HepG2 (cell line): ENCODE measurements at regions not wholly inside any gene's neighbourhood (a gene's known extent, or its start where the extent isn't known, plus 50 kb on each side); places are given as distances from the start of the nearest gene placed in this dataset.

Experiments used
- ATAC-seq: fragments of 200-7000 bp; cut with Tn5 transposase; 3 replicates; pipeline ENCODE4 v1.9.1; 2020; ENCODE audit warnings: mild to moderate bottlenecking, moderate library complexity
- BruUV-seq: library from RNA; stranded (reverse); fragments of 400-500 nt; replicated peaks from 2 replicates; lab custom pipeline; 2021; lab: Mats Ljungman, UMichigan
- CTCF ChIA-PET: fragments of 300-600 bp; formaldehyde crosslinking; extraction: SDS; loops from one replicate; lab custom pipeline; 2021; ENCODE audit warnings: low total read pairs, inconsistent platforms, low intra/inter-chr PET ratio; lab: Yijun Ruan, JAX
- POLR2A ChIA-PET: fragments of 350-600 bp; sonication (Branson Sonifier 250); formaldehyde crosslinking; loops from one replicate; lab custom pipeline; 2020; ENCODE audit warnings: antibody characterized with exemption, inconsistent platforms; lab: Yijun Ruan, JAX
- DNase-seq: peaks from one replicate; pipeline ENCODE4 v3.0.0-alpha.2; 2015; ENCODE audit warnings: low spot score
- FAIRE-seq: peaks from 3 replicates; lab custom pipeline; 2011; peaks lifted over from hg19 to GRCh38; lab: Jason Lieb, UNC
- H2AFZ ChIP-seq: one replicate; pipeline ENCODE4 v1.6.1; 2011; ENCODE audit warnings: low read length, inconsistent platforms
- H3K27ac ChIP-seq: fragments of 300-600 bp; 3 replicates; pipeline ENCODE4 v1.8.0; 2011; ENCODE audit warnings: mixed run types, mild to moderate bottlenecking, mixed read lengths, low read length, inconsistent platforms; ENCODE audit not compliant: insufficient read depth; ENCODE audit errors: extremely low read length
- H3K27me3 ChIP-seq, 2 experiments: fragments of 200-600 bp in 1 of 2; 2 replicates in 1 of 2; 3 replicates in 1 of 2; pipeline versions ENCODE4 v1.6.0 to v1.8.0; 2011; ENCODE audit warnings: low read length in 2 of 2, mild to moderate bottlenecking in 2 of 2, moderate library complexity in 2 of 2, inconsistent platforms in 1 of 2; ENCODE audit not compliant: insufficient read depth in 2 of 2, control insufficient read depth in 1 of 2
- H3K36me3 ChIP-seq, 2 experiments: fragments of 200-600 bp in 1 of 2; replicated peaks in 1 of 2; 2 replicates in 1 of 2; 3 replicates in 1 of 2; pipeline versions ENCODE4 v1.5.1 to v1.8.0; 2011; ENCODE audit warnings: low read length in 2 of 2, inconsistent platforms in 1 of 2; ENCODE audit not compliant: insufficient read depth in 2 of 2, control insufficient read depth in 1 of 2
- H3K4me1 ChIP-seq: 2 replicates; pipeline ENCODE4 v1.5.1; 2012; ENCODE audit warnings: low read length, inconsistent platforms; ENCODE audit not compliant: insufficient read depth
- H3K4me2 ChIP-seq: 2 replicates; pipeline ENCODE4 v1.6.0; 2011; ENCODE audit warnings: low read depth, low read length, inconsistent platforms
- H3K4me3 ChIP-seq, 3 experiments: fragments of 200-600 bp in 1 of 3; sonication (generic), shearing (Covaris generic) in 1 of 3; replicated peaks in 1 of 3; 2 replicates each; pipeline ENCODE4 v1.5.1; 2011 to 2016; ENCODE audit warnings: low read length in 3 of 3, inconsistent platforms in 2 of 3, low read depth in 2 of 3, mild to moderate bottlenecking in 2 of 3, control low read depth in 1 of 3, mixed read lengths in 1 of 3; ENCODE audit not compliant: insufficient read depth in 1 of 3
- H3K79me2 ChIP-seq: one replicate; pipeline ENCODE4 v1.6.1; 2011; ENCODE audit warnings: low read length, inconsistent platforms; ENCODE audit not compliant: insufficient read depth
- H3K9ac ChIP-seq: 2 replicates; pipeline ENCODE4 v1.6.0; 2011; ENCODE audit warnings: mild to moderate bottlenecking, low read depth, low read length, inconsistent platforms; ENCODE audit not compliant: insufficient read depth
- H3K9me3 ChIP-seq: 2 replicates; pipeline ENCODE4 v1.5.1; 2012; ENCODE audit warnings: mild to moderate bottlenecking, low read length
- H4K20me1 ChIP-seq: 2 replicates; pipeline ENCODE4 v1.6.0; 2011; ENCODE audit warnings: inconsistent platforms, mild to moderate bottlenecking, low read length, moderate library complexity; ENCODE audit not compliant: insufficient read depth
- ATF7-NPFF ChIP-seq: sonication (generic); formaldehyde crosslinking; IDR thresholded peaks from 2 replicates; pipeline ENCODE4 v1.8.1; 2023; ENCODE audit warnings: mild to moderate bottlenecking, low read depth, missing genetic modification reagents, moderate library complexity
- ATM ChIP-seq: fragments of 450-650 bp; IDR thresholded peaks from 2 replicates; pipeline ENCODE4 v1.7.1; 2017; ENCODE audit warnings: mild to moderate bottlenecking, borderline replicate concordance
- NKX3-1 ChIP-seq: sonication (generic); formaldehyde crosslinking; IDR thresholded peaks from 2 replicates; pipeline ENCODE4 v1.5.0; 2020; ENCODE audit warnings: missing genetic modification reagents
- ZNF292 ChIP-seq: sonication (generic); formaldehyde crosslinking; IDR thresholded peaks from 2 replicates; pipeline ENCODE4 v1.8.1; 2022; ENCODE audit warnings: mild to moderate bottlenecking, low read depth, missing genetic modification reagents, borderline replicate concordance
- ZNF354B ChIP-seq: sonication (generic); formaldehyde crosslinking; IDR thresholded peaks from 2 replicates; pipeline ENCODE4 v1.8.0; 2022; ENCODE audit warnings: mild to moderate bottlenecking, missing genetic modification reagents
- ZNF367 ChIP-seq: sonication (generic); formaldehyde crosslinking; IDR thresholded peaks from 2 replicates; pipeline ENCODE4 v1.4.0; 2020; ENCODE audit warnings: missing genetic modification reagents, borderline replicate concordance
- ZNF572 ChIP-seq: sonication (generic); formaldehyde crosslinking; IDR thresholded peaks from 2 replicates; pipeline ENCODE4 v1.5.1; 2020; ENCODE audit warnings: mild to moderate bottlenecking, missing genetic modification reagents
- ZNF660 ChIP-seq: sonication (generic); formaldehyde crosslinking; IDR thresholded peaks from 2 replicates; pipeline ENCODE4 v1.5.1; 2020; ENCODE audit warnings: mild to moderate bottlenecking, low read depth, missing genetic modification reagents, borderline replicate concordance
- ZNF781 ChIP-seq: sonication (generic); formaldehyde crosslinking; IDR thresholded peaks from 2 replicates; pipeline ENCODE4 v1.5.1; 2020; ENCODE audit warnings: borderline replicate concordance, mild to moderate bottlenecking, missing genetic modification reagents; ENCODE audit errors: not compliant biosample characterization
- ZSCAN20 ChIP-seq: sonication (generic); formaldehyde crosslinking; IDR thresholded peaks from 2 replicates; pipeline ENCODE4 v1.4.0; 2020; ENCODE audit warnings: missing genetic modification reagents, mild to moderate bottlenecking, borderline replicate concordance
- WGBS: methylation state at CpG from one replicate; pipeline ENCODE4 v1.1.6; 2017; ENCODE audit warnings: low lambda C conversion rate; 5-methylcytosine and 5-hydroxymethylcytosine counted together
- in situ Hi-C: cut with HindIII; loops from 2 replicates; pipeline ENCODE4 v1.10.0; 2017; ENCODE audit warnings: low pct_unique_long_range_greater_than_20kb; ENCODE audit not compliant: extremely low pct_ligation_motif_present
- intact Hi-C: fragments of 100-400 bp; cut with micrococcal nuclease; formaldehyde crosslinking; loops from one replicate; pipeline ENCODE4 v1.10.0; 2022; ENCODE audit not compliant: unreplicated experiment
- TF ChIP-seq, protein P1 (sequence below): sonication (generic); formaldehyde crosslinking; IDR thresholded peaks from 2 replicates; pipeline ENCODE4 v1.4.0; 2020; ENCODE audit warnings: missing genetic modification reagents
- TF ChIP-seq, protein P2 (sequence below): sonication (generic); formaldehyde crosslinking; IDR thresholded peaks from 2 replicates; pipeline ENCODE4 v1.4.0; 2020; ENCODE audit warnings: missing genetic modification reagents
- TF ChIP-seq, protein P3 (sequence below): sonication (generic); formaldehyde crosslinking; IDR thresholded peaks from 2 replicates; pipeline ENCODE4 v1.9.0; 2021; ENCODE audit warnings: mild to moderate bottlenecking, missing genetic modification reagents
- TF ChIP-seq, protein P4 (sequence below): IDR thresholded peaks from 2 replicates; pipeline ENCODE4 v1.6.1; 2016; ENCODE audit warnings: mild to moderate bottlenecking

DNA sequence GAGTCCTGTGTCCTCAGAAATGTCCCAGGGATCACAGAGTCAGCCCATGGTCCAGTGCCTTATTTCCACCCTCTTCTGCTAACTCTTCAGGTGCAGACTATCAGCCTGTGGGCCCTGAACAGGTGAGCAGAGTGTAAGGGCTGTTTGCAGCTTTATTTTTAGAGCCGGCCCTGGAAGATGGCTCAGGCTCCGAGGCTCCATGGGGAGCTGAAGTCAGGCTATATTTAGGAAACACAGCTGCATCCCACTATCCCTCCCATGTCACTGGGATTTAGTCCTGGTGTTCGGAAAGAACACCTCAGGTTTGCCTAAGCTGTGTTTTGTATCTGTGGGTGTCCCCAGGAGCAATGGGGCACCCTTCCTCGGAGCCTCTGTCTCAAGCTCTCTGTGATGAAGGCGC lies 126.9 kb downstream of the RPS24 start (continued):
- TF ChIP-seq ZNF781 (CRISPR knock-in tag), result no peak
- TF ChIP-seq ZNF292 (CRISPR knock-in tag), result no peak
- TF ChIP-seq, all 625 proteins: peak for 0

DNA sequence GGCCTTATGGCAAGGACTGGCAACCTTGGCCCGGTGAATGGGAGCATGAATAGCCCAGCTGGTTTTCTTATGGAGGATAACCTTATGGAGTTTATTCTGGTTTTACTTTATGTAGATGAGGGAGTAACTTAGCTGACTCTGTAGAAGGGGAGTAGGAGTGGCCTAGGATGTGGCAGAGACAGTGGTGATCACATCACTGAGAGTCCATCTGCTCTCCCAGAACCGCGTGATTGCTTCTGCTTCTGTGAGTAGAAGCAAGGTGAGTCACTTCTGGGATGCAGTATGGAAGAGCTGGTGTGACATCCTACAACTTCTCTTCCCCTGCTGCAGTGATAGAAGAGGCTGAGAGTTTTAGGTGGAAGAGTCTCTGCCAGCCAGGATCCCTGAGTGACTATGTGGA lies 129.2 kb downstream of the RPS24 start:
- ChIA-PET POLR2A (no interaction called here), CTCF (no interaction called here)
- 70% methylated on average over 3 of the region's 3 CpGs for WGBS
- Histone ChIP-seq H3K4me1 (no peaks in the 10 kb centered on the region), H4K20me1 (no peaks in the 10 kb centered on the region), H3K27me3 (peaks cover 0 to 2% of the 10 kb centered on the region in 2 experiments; a peak in 1 of 5 replicates), H3K4me3 (no peak overlapping the region), H3K9me3 (no peaks in the 10 kb centered on the region), H2AFZ (no peak overlapping the region), H3K4me2 (no peak overlapping the region), H3K9ac (no peak overlapping the region), H3K79me2 (no peaks in the 10 kb centered on the region), H3K27ac (no peak overlapping the region), H3K36me3 (no peaks in the 10 kb centered on the region)
- no peak for FAIRE-seq
- no TSS peak for BruUV-seq
- ATAC-seq, result no peak
- DNase-seq, result no peak
- in situ Hi-C loops (no loop called here), intact Hi-C loops (no loop called here)
- no peak for TF ChIP-seq ZSCAN20 (CRISPR knock-in tag)
- TF ChIP-seq, protein P1, sequence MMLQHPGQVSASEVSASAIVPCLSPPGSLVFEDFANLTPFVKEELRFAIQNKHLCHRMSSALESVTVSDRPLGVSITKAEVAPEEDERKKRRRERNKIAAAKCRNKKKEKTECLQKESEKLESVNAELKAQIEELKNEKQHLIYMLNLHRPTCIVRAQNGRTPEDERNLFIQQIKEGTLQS (CRISPR knock-in tag), result no peak
- TF ChIP-seq, protein P2, sequence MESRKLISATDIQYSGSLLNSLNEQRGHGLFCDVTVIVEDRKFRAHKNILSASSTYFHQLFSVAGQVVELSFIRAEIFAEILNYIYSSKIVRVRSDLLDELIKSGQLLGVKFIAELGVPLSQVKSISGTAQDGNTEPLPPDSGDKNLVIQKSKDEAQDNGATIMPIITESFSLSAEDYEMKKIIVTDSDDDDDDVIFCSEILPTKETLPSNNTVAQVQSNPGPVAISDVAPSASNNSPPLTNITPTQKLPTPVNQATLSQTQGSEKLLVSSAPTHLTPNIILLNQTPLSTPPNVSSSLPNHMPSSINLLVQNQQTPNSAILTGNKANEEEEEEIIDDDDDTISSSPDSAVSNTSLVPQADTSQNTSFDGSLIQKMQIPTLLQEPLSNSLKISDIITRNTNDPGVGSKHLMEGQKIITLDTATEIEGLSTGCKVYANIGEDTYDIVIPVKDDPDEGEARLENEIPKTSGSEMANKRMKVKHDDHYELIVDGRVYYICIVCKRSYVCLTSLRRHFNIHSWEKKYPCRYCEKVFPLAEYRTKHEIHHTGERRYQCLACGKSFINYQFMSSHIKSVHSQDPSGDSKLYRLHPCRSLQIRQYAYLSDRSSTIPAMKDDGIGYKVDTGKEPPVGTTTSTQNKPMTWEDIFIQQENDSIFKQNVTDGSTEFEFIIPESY (CRISPR knock-in tag), result no peak
- no peak for TF ChIP-seq ZNF367 (CRISPR knock-in tag)
- TF ChIP-seq ATM, result no peak
- TF ChIP-seq, protein P3, sequence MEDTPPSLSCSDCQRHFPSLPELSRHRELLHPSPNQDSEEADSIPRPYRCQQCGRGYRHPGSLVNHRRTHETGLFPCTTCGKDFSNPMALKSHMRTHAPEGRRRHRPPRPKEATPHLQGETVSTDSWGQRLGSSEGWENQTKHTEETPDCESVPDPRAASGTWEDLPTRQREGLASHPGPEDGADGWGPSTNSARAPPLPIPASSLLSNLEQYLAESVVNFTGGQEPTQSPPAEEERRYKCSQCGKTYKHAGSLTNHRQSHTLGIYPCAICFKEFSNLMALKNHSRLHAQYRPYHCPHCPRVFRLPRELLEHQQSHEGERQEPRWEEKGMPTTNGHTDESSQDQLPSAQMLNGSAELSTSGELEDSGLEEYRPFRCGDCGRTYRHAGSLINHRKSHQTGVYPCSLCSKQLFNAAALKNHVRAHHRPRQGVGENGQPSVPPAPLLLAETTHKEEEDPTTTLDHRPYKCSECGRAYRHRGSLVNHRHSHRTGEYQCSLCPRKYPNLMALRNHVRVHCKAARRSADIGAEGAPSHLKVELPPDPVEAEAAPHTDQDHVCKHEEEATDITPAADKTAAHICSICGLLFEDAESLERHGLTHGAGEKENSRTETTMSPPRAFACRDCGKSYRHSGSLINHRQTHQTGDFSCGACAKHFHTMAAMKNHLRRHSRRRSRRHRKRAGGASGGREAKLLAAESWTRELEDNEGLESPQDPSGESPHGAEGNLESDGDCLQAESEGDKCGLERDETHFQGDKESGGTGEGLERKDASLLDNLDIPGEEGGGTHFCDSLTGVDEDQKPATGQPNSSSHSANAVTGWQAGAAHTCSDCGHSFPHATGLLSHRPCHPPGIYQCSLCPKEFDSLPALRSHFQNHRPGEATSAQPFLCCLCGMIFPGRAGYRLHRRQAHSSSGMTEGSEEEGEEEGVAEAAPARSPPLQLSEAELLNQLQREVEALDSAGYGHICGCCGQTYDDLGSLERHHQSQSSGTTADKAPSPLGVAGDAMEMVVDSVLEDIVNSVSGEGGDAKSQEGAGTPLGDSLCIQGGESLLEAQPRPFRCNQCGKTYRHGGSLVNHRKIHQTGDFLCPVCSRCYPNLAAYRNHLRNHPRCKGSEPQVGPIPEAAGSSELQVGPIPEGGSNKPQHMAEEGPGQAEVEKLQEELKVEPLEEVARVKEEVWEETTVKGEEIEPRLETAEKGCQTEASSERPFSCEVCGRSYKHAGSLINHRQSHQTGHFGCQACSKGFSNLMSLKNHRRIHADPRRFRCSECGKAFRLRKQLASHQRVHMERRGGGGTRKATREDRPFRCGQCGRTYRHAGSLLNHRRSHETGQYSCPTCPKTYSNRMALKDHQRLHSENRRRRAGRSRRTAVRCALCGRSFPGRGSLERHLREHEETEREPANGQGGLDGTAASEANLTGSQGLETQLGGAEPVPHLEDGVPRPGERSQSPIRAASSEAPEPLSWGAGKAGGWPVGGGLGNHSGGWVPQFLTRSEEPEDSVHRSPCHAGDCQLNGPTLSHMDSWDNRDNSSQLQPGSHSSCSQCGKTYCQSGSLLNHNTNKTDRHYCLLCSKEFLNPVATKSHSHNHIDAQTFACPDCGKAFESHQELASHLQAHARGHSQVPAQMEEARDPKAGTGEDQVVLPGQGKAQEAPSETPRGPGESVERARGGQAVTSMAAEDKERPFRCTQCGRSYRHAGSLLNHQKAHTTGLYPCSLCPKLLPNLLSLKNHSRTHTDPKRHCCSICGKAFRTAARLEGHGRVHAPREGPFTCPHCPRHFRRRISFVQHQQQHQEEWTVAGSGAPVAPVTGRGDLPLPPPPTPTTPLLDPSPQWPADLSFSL (CRISPR knock-in tag), result no peak
- no peak for TF ChIP-seq ZNF660 (CRISPR knock-in tag)
- TF ChIP-seq ATF7-NPFF (CRISPR knock-in tag), result no peak
- no peak for TF ChIP-seq ZNF572 (CRISPR knock-in tag)
- TF ChIP-seq, protein P4, sequence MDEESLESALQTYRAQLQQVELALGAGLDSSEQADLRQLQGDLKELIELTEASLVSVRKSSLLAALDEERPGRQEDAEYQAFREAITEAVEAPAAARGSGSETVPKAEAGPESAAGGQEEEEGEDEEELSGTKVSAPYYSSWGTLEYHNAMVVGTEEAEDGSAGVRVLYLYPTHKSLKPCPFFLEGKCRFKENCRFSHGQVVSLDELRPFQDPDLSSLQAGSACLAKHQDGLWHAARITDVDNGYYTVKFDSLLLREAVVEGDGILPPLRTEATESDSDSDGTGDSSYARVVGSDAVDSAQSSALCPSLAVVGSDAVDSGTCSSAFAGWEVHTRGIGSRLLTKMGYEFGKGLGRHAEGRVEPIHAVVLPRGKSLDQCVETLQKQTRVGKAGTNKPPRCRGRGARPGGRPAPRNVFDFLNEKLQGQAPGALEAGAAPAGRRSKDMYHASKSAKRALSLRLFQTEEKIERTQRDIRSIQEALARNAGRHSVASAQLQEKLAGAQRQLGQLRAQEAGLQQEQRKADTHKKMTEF, result no peak
- no peak for TF ChIP-seq NKX3-1 (CRISPR knock-in tag)
- TF ChIP-seq ZNF354B (CRISPR knock-in tag), result no peak
